Ishikawa (cell line): ENCODE measurements at regions not wholly inside any gene's neighbourhood (a gene's known extent, or its start where the extent isn't known, plus 50 kb on each side); places are given as distances from the start of the nearest gene placed in this dataset.

Experiments
- CEBPB ChIP-seq: IDR thresholded peaks from 2 replicates; pipeline ENCODE4 v1.6.1; 2012
- CREB1 ChIP-seq: IDR thresholded peaks from 2 replicates; pipeline ENCODE4 v1.6.1; 2012; ENCODE audit warnings: low read depth
- EGR1 ChIP-seq: IDR thresholded peaks from 2 replicates; pipeline ENCODE4 v1.6.1; 2012
- EP300 ChIP-seq: IDR thresholded peaks from 2 replicates; pipeline ENCODE4 v1.6.1; 2012; ENCODE audit warnings: borderline replicate concordance
- FOXM1 ChIP-seq: IDR thresholded peaks from 2 replicates; pipeline ENCODE4 v1.6.1; 2012; ENCODE audit warnings: low read depth, borderline replicate concordance
- MAX ChIP-seq: IDR thresholded peaks from 2 replicates; pipeline ENCODE4 v1.6.1; 2012
- NFIC ChIP-seq: IDR thresholded peaks from 2 replicates; pipeline ENCODE4 v1.6.1; 2012
- RAD21 ChIP-seq: IDR thresholded peaks from 2 replicates; pipeline ENCODE4 v1.6.1; 2012; ENCODE audit warnings: low read depth
- REST ChIP-seq: IDR thresholded peaks from 2 replicates; pipeline ENCODE4 v1.6.1; 2012; ENCODE audit warnings: low read depth, mild to moderate bottlenecking
- TAF1 ChIP-seq: IDR thresholded peaks from 2 replicates; pipeline ENCODE4 v1.6.1; 2012; ENCODE audit warnings: low read depth, mild to moderate bottlenecking
- TCF12 ChIP-seq: IDR thresholded peaks from 2 replicates; pipeline ENCODE4 v1.6.1; 2012; ENCODE audit warnings: low read depth
- TEAD4 ChIP-seq: IDR thresholded peaks from 2 replicates; pipeline ENCODE4 v1.6.1; 2012
- YY1 ChIP-seq: IDR thresholded peaks from 2 replicates; pipeline ENCODE4 v1.6.1; 2012; ENCODE audit warnings: low read depth
- ZBTB7A ChIP-seq: IDR thresholded peaks from 2 replicates; pipeline ENCODE4 v1.6.1; 2012; ENCODE audit warnings: low read depth
- TF ChIP-seq, protein P1 (sequence below): IDR thresholded peaks from 2 replicates; pipeline ENCODE4 v1.6.1; 2012

- TF ChIP-seq CEBPB, result no peak
- no peak for TF ChIP-seq REST
- no peak for TF ChIP-seq FOXM1
- TF ChIP-seq TEAD4, result no peak
- no peak for TF ChIP-seq TCF12
- TF ChIP-seq CREB1, result no peak
- no peak for TF ChIP-seq NFIC
- TF ChIP-seq TAF1, result no peak
- TF ChIP-seq YY1, result no peak
- no peak for TF ChIP-seq ZBTB7A
- no peak for TF ChIP-seq MAX
- no peak for TF ChIP-seq RAD21
- TF ChIP-seq EGR1, result no peak
- no peak for TF ChIP-seq EP300
Observed at GRCh38 chr10:2733278-2733963, 333.9 kb upstream of the PFKP start.

GRCh38 chr10:2731940-2732339 is 335.4 kb upstream of the PFKP start:
- TF ChIP-seq TCF12 (no peak), REST (no peak), FOXM1 (no peak), CEBPB (no peak), YY1 (no peak), CREB1 (no peak), MAX (no peak), EP300 (no peak), TAF1 (no peak), TEAD4 (no peak), NFIC (no peak), EGR1 (no peak)

- no peak for TF ChIP-seq REST
- TF ChIP-seq, protein P1, sequence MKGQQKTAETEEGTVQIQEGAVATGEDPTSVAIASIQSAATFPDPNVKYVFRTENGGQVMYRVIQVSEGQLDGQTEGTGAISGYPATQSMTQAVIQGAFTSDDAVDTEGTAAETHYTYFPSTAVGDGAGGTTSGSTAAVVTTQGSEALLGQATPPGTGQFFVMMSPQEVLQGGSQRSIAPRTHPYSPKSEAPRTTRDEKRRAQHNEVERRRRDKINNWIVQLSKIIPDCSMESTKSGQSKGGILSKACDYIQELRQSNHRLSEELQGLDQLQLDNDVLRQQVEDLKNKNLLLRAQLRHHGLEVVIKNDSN, result no peak
- no peak for TF ChIP-seq EGR1
- TF ChIP-seq TCF12, result no peak
- no peak for TF ChIP-seq ZBTB7A
- TF ChIP-seq MAX, result no peak
- TF ChIP-seq FOXM1, result no peak
- no peak for TF ChIP-seq TEAD4
- no peak for TF ChIP-seq RAD21
- TF ChIP-seq CREB1, result no peak
Observed at GRCh38 chr10:2729197-2729596, 338.2 kb upstream of the PFKP start.

DNA sequence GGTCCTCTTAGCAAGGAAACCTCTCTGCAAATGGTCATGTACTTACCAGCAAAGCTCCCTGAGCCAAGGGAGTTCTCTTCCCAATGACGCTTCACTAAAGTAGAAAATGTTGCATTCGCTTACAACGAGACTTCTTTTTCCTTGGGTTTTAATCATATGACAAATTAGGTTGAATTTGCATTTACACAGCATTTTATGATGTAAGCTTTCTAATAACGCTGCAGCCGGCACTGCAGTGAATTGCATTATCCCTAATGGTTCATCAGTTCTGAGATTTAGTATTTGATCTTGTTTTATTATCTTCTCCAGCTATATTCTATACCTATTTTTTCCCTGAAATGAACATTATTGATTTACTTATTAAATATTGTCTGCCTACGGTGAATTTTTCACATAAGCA is 339.3 kb upstream of the PFKP start:
- no peak for TF ChIP-seq FOXM1
- TF ChIP-seq REST, result no peak
- no peak for TF ChIP-seq TAF1
- TF ChIP-seq, protein P1, result no peak
- TF ChIP-seq YY1, result no peak
- no peak for TF ChIP-seq MAX
- TF ChIP-seq CEBPB, result no peak
- no peak for TF ChIP-seq ZBTB7A
- no peak for TF ChIP-seq TEAD4
- no peak for TF ChIP-seq TCF12
- no peak for TF ChIP-seq RAD21
- TF ChIP-seq CREB1, result no peak
- no peak for TF ChIP-seq EGR1
- no peak for TF ChIP-seq NFIC
- TF ChIP-seq EP300, result no peak
